GM10248 (cell line): ENCODE measurements at regions not wholly inside any gene's neighbourhood (a gene's known extent, or its start where the extent isn't known, plus 50 kb on each side); places are given as distances from the start of the nearest gene placed in this dataset.

ENCODE experiments used
- CTCF ChIA-PET: fragments of 300-600 bp; sonication (Branson Sonifier 250); formaldehyde crosslinking; extraction: SDS; loops from one replicate; lab custom pipeline; 2021; ENCODE audit warnings: antibody characterized with exemption; lab: Yijun Ruan, JAX
- POLR2A ChIA-PET: fragments of 350-650 bp; sonication (Branson Sonifier 250); formaldehyde crosslinking; extraction: SDS; loops from one replicate; lab custom pipeline; 2020; ENCODE audit warnings: antibody characterized with exemption; lab: Yijun Ruan, JAX
- DNase-seq: peaks from one replicate; pipeline ENCODE4 v3.0.0; 2012; ENCODE audit errors: extremely low spot score
- TF ChIP-seq, protein P1 (sequence below): IDR thresholded peaks from 2 replicates; pipeline ENCODE4 v1.5.1; 2012; ENCODE audit warnings: mild to moderate bottlenecking, low read depth; ENCODE audit errors: extremely low read depth, missing control alignments, control extremely low read depth

- ChIA-PET CTCF (interaction anchor here (0.9 to 1.6 kb wide), 4 partner anchors 10 to 25 kb away, joined by 3 to 5 read pairs (median 4); no protein-coding TSS in a partner anchor), POLR2A (interaction anchor here (0.6 kb wide), 1 partner anchor 144 kb away, joined by 4 read pairs; no protein-coding TSS in a partner anchor)
- DNase-seq = no peak
- TF ChIP-seq, protein P1, sequence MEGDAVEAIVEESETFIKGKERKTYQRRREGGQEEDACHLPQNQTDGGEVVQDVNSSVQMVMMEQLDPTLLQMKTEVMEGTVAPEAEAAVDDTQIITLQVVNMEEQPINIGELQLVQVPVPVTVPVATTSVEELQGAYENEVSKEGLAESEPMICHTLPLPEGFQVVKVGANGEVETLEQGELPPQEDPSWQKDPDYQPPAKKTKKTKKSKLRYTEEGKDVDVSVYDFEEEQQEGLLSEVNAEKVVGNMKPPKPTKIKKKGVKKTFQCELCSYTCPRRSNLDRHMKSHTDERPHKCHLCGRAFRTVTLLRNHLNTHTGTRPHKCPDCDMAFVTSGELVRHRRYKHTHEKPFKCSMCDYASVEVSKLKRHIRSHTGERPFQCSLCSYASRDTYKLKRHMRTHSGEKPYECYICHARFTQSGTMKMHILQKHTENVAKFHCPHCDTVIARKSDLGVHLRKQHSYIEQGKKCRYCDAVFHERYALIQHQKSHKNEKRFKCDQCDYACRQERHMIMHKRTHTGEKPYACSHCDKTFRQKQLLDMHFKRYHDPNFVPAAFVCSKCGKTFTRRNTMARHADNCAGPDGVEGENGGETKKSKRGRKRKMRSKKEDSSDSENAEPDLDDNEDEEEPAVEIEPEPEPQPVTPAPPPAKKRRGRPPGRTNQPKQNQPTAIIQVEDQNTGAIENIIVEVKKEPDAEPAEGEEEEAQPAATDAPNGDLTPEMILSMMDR = no peak
These were observed 283.7 kb upstream of the BOD1L1 start for GRCh38 chr4:13911256-13911655.

DNA sequence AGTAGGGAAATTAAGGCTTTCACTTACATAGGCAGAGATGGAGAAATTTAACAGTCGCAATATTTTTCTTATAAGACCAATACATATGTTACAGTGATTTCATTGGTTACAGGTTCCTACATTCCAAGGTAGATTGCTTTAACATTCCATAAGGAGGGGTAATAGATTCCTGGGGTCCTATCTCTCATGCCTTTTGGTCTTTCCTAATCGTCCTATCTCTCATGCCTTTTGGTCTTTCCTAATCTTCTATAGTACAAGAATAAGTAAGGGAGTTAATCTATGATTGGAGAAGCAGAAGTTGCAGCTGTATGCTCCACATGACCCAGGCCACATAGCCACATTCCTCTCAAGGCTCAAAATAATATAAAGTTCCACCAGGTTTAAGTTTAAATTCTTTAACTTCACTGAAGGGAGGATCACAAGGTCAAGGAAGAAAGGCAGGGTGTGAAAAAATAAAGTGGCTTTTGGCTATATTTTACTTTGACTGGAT is 285.0 kb upstream of the BOD1L1 start:
- DNase-seq = no peak
- ChIA-PET POLR2A (no interaction called here), CTCF (no interaction called here)
- TF ChIP-seq, protein P1 = no peak

DNA sequence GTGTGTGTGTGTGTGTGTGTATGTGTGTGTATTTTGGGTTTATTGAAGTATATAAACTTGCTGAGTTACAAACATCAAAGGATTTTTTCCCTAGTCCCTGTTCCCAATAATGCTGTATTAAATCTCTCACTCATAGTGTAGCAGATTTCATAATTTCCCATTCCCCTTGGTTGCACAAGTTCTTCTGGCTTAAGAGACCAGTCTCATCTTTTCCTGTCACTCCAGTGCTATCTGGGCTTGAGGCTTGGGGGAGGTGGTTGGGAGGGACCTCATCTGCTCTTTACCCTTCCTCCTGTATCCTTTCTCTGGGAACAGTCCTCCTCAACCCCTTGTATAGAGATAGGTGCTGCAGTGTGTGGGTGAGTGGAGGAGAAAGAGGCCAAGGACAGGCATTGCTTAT is 285.4 kb upstream of the BOD1L1 start:
- TF ChIP-seq, protein P1 = no peak
- ChIA-PET POLR2A (no interaction called here), CTCF (no interaction called here)
- DNase-seq = no peak

- ChIA-PET POLR2A (no interaction called here), CTCF (interaction anchor here (1.2 kb wide), 1 partner anchor 11 kb away, joined by 3 read pairs; no protein-coding TSS in a partner anchor)
- TF ChIP-seq, protein P1 = no peak
- DNase-seq = no peak
These were observed 289.5 kb upstream of the BOD1L1 start for GRCh38 chr4:13917015-13917414.

GRCh38 chr4:13918110-13918509 is 290.6 kb upstream of the BOD1L1 start:
- CTCF ChIA-PET = interaction anchor here (1.2 kb wide), 1 partner anchor 12 kb away, joined by 3 read pairs; no protein-coding TSS in a partner anchor
- no peak for DNase-seq
- POLR2A ChIA-PET = interaction anchor here (0.5 kb wide), 1 partner anchor 12 kb away, joined by 4 read pairs; no protein-coding TSS in a partner anchor
- TF ChIP-seq, protein P1 = no peak

GRCh38 chr4:13918991-13919441 is 291.5 kb upstream of the BOD1L1 start:
- no peak for DNase-seq
- TF ChIP-seq, protein P1 = no peak
- ChIA-PET POLR2A (no interaction called here), CTCF (no interaction called here)
